GM12873 (cell line): ENCODE measurements at regions not wholly inside any gene's neighbourhood (a gene's known extent, or its start where the extent isn't known, plus 50 kb on each side); places are given as distances from the start of the nearest gene placed in this dataset.

Experiments
- TF ChIP-seq, protein P1 (sequence below): IDR thresholded peaks from 2 replicates; pipeline ENCODE4 v1.5.1; 2012; ENCODE audit warnings: low read depth, mild to moderate bottlenecking, moderate library complexity, low read length, control low read depth; ENCODE audit not compliant: insufficient read depth; ENCODE audit errors: missing control alignments

- TF ChIP-seq, protein P1, sequence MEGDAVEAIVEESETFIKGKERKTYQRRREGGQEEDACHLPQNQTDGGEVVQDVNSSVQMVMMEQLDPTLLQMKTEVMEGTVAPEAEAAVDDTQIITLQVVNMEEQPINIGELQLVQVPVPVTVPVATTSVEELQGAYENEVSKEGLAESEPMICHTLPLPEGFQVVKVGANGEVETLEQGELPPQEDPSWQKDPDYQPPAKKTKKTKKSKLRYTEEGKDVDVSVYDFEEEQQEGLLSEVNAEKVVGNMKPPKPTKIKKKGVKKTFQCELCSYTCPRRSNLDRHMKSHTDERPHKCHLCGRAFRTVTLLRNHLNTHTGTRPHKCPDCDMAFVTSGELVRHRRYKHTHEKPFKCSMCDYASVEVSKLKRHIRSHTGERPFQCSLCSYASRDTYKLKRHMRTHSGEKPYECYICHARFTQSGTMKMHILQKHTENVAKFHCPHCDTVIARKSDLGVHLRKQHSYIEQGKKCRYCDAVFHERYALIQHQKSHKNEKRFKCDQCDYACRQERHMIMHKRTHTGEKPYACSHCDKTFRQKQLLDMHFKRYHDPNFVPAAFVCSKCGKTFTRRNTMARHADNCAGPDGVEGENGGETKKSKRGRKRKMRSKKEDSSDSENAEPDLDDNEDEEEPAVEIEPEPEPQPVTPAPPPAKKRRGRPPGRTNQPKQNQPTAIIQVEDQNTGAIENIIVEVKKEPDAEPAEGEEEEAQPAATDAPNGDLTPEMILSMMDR = no peak
Observed at GRCh38 chr17:52776234-52776633, 617.7 kb upstream of the CA10 start.

DNA sequence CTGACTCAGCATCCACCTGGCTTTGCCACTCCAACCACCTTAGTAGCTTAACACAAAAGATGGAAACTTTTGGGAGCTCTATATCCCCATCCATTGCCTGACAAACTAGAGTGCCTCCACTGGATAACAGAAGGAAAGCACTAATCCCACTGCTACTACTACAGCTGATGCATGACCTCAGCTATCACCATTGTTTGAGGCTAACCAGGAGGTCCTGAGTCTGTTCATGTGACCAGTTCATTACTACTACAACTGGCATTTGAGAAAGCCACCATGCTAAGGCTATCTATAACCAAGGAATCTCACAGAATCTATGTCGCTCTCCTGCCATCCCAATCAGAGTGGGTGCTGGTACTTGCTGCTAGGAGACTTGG lies 604.3 kb upstream of the CA10 start:
- TF ChIP-seq, protein P1 = no peak

- TF ChIP-seq, protein P1 = no peak
Observed at GRCh38 chr17:52762147-52762793, 603.8 kb upstream of the CA10 start.

DNA sequence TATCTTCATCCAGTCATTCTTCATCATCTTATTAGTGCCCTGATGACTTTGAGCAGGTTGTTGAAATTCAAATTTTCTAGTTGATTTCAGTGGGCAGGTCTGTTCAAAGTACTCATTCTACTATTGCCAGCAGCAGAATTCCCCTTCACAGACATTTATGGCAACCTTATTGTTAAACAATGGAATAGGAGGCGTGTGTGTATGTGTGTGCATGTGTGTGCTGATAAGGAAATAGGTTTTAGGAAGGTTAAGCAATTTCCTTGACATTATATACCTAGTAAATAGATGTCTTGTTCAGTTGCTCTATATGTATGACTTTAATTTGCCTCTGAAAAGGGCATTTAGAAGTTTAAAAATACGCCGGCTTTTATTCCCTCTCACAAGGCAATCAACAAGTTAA lies 601.4 kb upstream of the CA10 start:
- TF ChIP-seq, protein P1 = no peak

GRCh38 chr17:52758481-52758880 lies 600.0 kb upstream of the CA10 start:
- TF ChIP-seq, protein P1 = no peak

DNA sequence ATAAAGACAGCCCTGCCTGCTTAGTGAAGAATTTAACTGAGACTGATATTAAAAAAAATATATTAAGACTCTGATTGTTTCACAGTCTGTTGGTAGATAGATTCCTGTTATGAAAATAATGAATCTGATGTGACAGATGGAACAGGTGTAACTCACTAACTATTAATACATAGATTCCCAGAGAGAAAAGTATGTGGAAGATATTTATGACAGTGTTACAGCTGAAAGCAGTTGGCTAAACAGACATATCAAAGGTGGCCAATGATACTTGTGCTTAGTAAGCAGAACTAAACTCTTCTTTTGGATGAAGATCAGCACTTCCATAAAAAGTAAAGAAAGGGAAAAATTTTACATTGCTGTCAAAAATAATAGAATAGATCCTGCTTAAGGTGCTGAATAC lies 598.2 kb upstream of the CA10 start:
- TF ChIP-seq, protein P1 = no peak

DNA sequence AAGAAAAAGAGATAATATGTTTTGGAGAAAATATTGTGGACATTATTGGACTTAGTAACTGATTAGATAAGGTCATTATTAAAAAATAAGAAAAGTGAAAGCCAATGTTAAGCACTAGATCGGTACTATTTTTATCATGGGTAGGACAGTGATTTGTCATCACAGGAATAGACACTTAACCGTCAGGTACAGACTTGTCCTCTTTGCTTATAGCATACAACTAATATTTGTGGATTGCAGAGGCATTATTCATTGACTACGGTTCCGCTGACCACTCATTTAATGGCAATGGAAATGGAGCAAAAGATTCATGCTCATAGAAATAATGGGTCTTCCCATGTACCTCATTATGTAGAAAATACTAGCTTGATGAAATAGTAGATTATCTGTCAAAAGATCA lies 596.3 kb upstream of the CA10 start:
- TF ChIP-seq, protein P1 = no peak
